ENCODE measurements at regions not wholly inside any gene's neighbourhood (a gene's known extent, or its start where the extent isn't known, plus 50 kb on each side); places are given as distances from the start of the nearest gene placed in this dataset.

GRCh38 chr18:42525905-42526304, 570.9 kb downstream of the PIK3C3 start:
- CTCF ChIA-PET: no interaction called here
- POLR2A ChIA-PET: no interaction called here
- DNase-seq (no peak), ATAC-seq (no peak)
- intact Hi-C loops (cut with micrococcal nuclease): no loop called here
- no peaks in the 10 kb centered on the region for H3K27me3 Mint-ChIP-seq
- H3K36me3 Mint-ChIP-seq (ENCODE audit: low read depth): no peaks in the 10 kb centered on the region
- no peak overlapping the region for H3K27ac Mint-ChIP-seq
- TF ChIP-seq CTCF (IDR thresholded peaks at IDR 0.05): no peak
- H3K4me1 Mint-ChIP-seq (ENCODE audit: low read depth): no peaks in the 10 kb centered on the region
- no peaks in the 10 kb centered on the region for H3K9me3 Mint-ChIP-seq
- H3K4me3 Mint-ChIP-seq: no peak overlapping the region

GRCh38 chr18:42527766-42528165, 572.7 kb downstream of the PIK3C3 start:
- no peak for TF ChIP-seq CTCF (IDR thresholded peaks at IDR 0.05)
- POLR2A ChIA-PET: no interaction called here

GRCh38 chr18:42530276-42530675, 575.2 kb downstream of the PIK3C3 start:
- ATAC-seq: no peak
- Mint-ChIP-seq H3K4me1 (ENCODE audit: low read depth) (no peaks in the 10 kb centered on the region), H3K4me3 (no peak overlapping the region), H3K9me3 (no peaks in the 10 kb centered on the region), H3K27me3 (no peaks in the 10 kb centered on the region), H3K36me3 (ENCODE audit: low read depth) (no peaks in the 10 kb centered on the region), H3K27ac (no peak overlapping the region)
- intact Hi-C loops (cut with micrococcal nuclease): no loop called here
- no peak for TF ChIP-seq CTCF (IDR thresholded peaks at IDR 0.05)
- CTCF ChIA-PET: no interaction called here
- no peak for DNase-seq
- POLR2A ChIA-PET: no interaction called here

More at GRCh38 chr18:42527766-42528165, 572.7 kb downstream of the PIK3C3 start:
- no peaks in the 10 kb centered on the region for H3K36me3 Mint-ChIP-seq (ENCODE audit: low read depth)
- H3K9me3 Mint-ChIP-seq: no peaks in the 10 kb centered on the region
- no peaks in the 10 kb centered on the region for H3K4me1 Mint-ChIP-seq (ENCODE audit: low read depth)
- DNase-seq (no peak), ATAC-seq (no peak)
- intact Hi-C loops (cut with micrococcal nuclease): no loop called here
- H3K4me3 Mint-ChIP-seq: no peak overlapping the region
- CTCF ChIA-PET: no interaction called here
- H3K27me3 Mint-ChIP-seq: no peaks in the 10 kb centered on the region
- H3K27ac Mint-ChIP-seq: no peak overlapping the region

GRCh38 chr18:42532119-42532518, 577.1 kb downstream of the PIK3C3 start:
- ChIA-PET POLR2A (no interaction called here), CTCF (no interaction called here)
- Mint-ChIP-seq H3K9me3 (no peaks in the 10 kb centered on the region), H3K36me3 (ENCODE audit: low read depth) (no peaks in the 10 kb centered on the region), H3K27me3 (no peaks in the 10 kb centered on the region), H3K4me3 (no peak overlapping the region), H3K27ac (no peak overlapping the region), H3K4me1 (ENCODE audit: low read depth) (no peaks in the 10 kb centered on the region)
- intact Hi-C loops (cut with micrococcal nuclease): no loop called here
- ATAC-seq: no peak
- TF ChIP-seq CTCF (IDR thresholded peaks at IDR 0.05): no peak
- DNase-seq: no peak

GRCh38 chr18:42533009-42533575, 578.1 kb downstream of the PIK3C3 start:
- H3K9me3 Mint-ChIP-seq: no peaks in the 10 kb centered on the region
- H3K4me1 Mint-ChIP-seq (ENCODE audit: low read depth): no peaks in the 10 kb centered on the region
- no peak overlapping the region for H3K4me3 Mint-ChIP-seq
- no peak overlapping the region for H3K27ac Mint-ChIP-seq
- ChIA-PET CTCF (no interaction called here), POLR2A (no interaction called here)
- no peaks in the 10 kb centered on the region for H3K27me3 Mint-ChIP-seq
- intact Hi-C loops (cut with micrococcal nuclease): no loop called here
- no peak for TF ChIP-seq CTCF (IDR thresholded peaks at IDR 0.05)
- H3K36me3 Mint-ChIP-seq (ENCODE audit: low read depth): no peaks in the 10 kb centered on the region
- ATAC-seq: no peak
- no peak for DNase-seq

Measured in activated CD8-positive, alpha-beta T cell treated with anti-CD3 and anti-CD28 coated beads for 36 hours (primary cell).